Ishikawa (cell line): ENCODE measurements at regions not wholly inside any gene's neighbourhood (a gene's known extent, or its start where the extent isn't known, plus 50 kb on each side); places are given as distances from the start of the nearest gene placed in this dataset.

Experiments
- CEBPB ChIP-seq: IDR thresholded peaks from 2 replicates; pipeline ENCODE4 v1.6.1; 2012
- CREB1 ChIP-seq: IDR thresholded peaks from 2 replicates; pipeline ENCODE4 v1.6.1; 2012; ENCODE audit warnings: low read depth
- EGR1 ChIP-seq: IDR thresholded peaks from 2 replicates; pipeline ENCODE4 v1.6.1; 2012
- EP300 ChIP-seq: IDR thresholded peaks from 2 replicates; pipeline ENCODE4 v1.6.1; 2012; ENCODE audit warnings: borderline replicate concordance
- FOXM1 ChIP-seq: IDR thresholded peaks from 2 replicates; pipeline ENCODE4 v1.6.1; 2012; ENCODE audit warnings: low read depth, borderline replicate concordance
- NFIC ChIP-seq: IDR thresholded peaks from 2 replicates; pipeline ENCODE4 v1.6.1; 2012
- RAD21 ChIP-seq: IDR thresholded peaks from 2 replicates; pipeline ENCODE4 v1.6.1; 2012; ENCODE audit warnings: low read depth
- TAF1 ChIP-seq: IDR thresholded peaks from 2 replicates; pipeline ENCODE4 v1.6.1; 2012; ENCODE audit warnings: low read depth, mild to moderate bottlenecking
- TCF12 ChIP-seq: IDR thresholded peaks from 2 replicates; pipeline ENCODE4 v1.6.1; 2012; ENCODE audit warnings: low read depth
- TEAD4 ChIP-seq: IDR thresholded peaks from 2 replicates; pipeline ENCODE4 v1.6.1; 2012
- YY1 ChIP-seq: IDR thresholded peaks from 2 replicates; pipeline ENCODE4 v1.6.1; 2012; ENCODE audit warnings: low read depth
- ZBTB7A ChIP-seq: IDR thresholded peaks from 2 replicates; pipeline ENCODE4 v1.6.1; 2012; ENCODE audit warnings: low read depth
- TF ChIP-seq, protein P1 (sequence below): IDR thresholded peaks from 2 replicates; pipeline ENCODE4 v1.6.1; 2012; ENCODE audit warnings: low read depth, mild to moderate bottlenecking
- TF ChIP-seq, protein P2 (sequence below): IDR thresholded peaks from 2 replicates; pipeline ENCODE4 v1.6.1; 2012
- TF ChIP-seq, protein P3 (sequence below): IDR thresholded peaks from 2 replicates; pipeline ENCODE4 v1.6.1; 2012

DNA sequence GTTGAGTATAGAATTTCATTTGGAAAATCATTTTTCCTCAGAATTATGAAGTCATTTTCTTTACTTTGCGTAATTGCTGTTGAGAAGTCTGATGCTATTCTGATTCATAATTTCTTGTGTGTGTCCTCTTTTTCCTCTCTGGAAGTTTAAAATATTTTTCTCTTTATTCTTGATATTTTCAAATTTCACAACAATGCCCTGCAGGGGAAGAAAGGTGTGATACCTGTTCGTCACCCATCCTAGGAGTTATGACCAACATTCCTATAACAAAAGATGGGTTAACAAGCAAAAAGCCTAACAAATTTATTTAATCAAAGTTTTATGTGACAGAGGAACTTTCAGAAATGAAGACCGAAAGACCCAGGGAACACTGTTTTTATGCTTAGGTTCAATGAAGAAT lies 171.5 kb upstream of the AKIRIN2 start:
- TF ChIP-seq EP300 = no peak
- TF ChIP-seq, protein P1, sequence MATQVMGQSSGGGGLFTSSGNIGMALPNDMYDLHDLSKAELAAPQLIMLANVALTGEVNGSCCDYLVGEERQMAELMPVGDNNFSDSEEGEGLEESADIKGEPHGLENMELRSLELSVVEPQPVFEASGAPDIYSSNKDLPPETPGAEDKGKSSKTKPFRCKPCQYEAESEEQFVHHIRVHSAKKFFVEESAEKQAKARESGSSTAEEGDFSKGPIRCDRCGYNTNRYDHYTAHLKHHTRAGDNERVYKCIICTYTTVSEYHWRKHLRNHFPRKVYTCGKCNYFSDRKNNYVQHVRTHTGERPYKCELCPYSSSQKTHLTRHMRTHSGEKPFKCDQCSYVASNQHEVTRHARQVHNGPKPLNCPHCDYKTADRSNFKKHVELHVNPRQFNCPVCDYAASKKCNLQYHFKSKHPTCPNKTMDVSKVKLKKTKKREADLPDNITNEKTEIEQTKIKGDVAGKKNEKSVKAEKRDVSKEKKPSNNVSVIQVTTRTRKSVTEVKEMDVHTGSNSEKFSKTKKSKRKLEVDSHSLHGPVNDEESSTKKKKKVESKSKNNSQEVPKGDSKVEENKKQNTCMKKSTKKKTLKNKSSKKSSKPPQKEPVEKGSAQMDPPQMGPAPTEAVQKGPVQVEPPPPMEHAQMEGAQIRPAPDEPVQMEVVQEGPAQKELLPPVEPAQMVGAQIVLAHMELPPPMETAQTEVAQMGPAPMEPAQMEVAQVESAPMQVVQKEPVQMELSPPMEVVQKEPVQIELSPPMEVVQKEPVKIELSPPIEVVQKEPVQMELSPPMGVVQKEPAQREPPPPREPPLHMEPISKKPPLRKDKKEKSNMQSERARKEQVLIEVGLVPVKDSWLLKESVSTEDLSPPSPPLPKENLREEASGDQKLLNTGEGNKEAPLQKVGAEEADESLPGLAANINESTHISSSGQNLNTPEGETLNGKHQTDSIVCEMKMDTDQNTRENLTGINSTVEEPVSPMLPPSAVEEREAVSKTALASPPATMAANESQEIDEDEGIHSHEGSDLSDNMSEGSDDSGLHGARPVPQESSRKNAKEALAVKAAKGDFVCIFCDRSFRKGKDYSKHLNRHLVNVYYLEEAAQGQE = no peak
- TF ChIP-seq, protein P2, sequence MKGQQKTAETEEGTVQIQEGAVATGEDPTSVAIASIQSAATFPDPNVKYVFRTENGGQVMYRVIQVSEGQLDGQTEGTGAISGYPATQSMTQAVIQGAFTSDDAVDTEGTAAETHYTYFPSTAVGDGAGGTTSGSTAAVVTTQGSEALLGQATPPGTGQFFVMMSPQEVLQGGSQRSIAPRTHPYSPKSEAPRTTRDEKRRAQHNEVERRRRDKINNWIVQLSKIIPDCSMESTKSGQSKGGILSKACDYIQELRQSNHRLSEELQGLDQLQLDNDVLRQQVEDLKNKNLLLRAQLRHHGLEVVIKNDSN = no peak
- no peak for TF ChIP-seq CREB1
- TF ChIP-seq CEBPB = no peak
- no peak for TF ChIP-seq YY1
- TF ChIP-seq TCF12 = no peak
- TF ChIP-seq RAD21 = no peak
- no peak for TF ChIP-seq TAF1
- TF ChIP-seq ZBTB7A = no peak
- TF ChIP-seq EGR1 = no peak
- TF ChIP-seq, protein P3, sequence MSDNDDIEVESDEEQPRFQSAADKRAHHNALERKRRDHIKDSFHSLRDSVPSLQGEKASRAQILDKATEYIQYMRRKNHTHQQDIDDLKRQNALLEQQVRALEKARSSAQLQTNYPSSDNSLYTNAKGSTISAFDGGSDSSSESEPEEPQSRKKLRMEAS = no peak
- TF ChIP-seq TEAD4 = no peak
- no peak for TF ChIP-seq FOXM1
- TF ChIP-seq NFIC = no peak

DNA sequence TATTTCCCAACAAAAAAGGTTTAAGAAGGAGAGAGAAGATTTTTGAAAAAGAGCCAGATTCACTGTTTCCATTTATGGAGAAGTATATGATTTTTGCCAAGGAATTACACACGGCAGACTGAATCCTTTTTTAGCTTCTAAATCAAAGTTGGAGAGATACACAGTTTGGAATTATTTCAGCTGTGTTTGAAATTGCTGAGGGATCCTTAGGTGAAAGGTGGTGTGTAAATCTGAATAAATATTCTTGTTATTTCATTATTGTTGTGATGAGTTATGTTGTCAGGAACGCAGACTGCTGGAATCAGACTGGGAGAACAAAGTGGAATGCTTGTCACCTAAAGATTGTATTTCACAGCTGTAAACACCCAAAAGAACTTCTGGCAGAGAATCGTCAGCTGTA lies 168.5 kb upstream of the AKIRIN2 start:
- no peak for TF ChIP-seq EP300
- TF ChIP-seq YY1 = no peak
- TF ChIP-seq RAD21 = no peak
- no peak for TF ChIP-seq TEAD4
- TF ChIP-seq ZBTB7A = no peak
- no peak for TF ChIP-seq TCF12
- TF ChIP-seq NFIC = no peak
- TF ChIP-seq, protein P1 = no peak
- TF ChIP-seq FOXM1 = no peak
- no peak for TF ChIP-seq EGR1
- TF ChIP-seq, protein P3 = no peak
- no peak for TF ChIP-seq CEBPB
- TF ChIP-seq, protein P2 = no peak
- no peak for TF ChIP-seq CREB1
- TF ChIP-seq TAF1 = no peak

DNA sequence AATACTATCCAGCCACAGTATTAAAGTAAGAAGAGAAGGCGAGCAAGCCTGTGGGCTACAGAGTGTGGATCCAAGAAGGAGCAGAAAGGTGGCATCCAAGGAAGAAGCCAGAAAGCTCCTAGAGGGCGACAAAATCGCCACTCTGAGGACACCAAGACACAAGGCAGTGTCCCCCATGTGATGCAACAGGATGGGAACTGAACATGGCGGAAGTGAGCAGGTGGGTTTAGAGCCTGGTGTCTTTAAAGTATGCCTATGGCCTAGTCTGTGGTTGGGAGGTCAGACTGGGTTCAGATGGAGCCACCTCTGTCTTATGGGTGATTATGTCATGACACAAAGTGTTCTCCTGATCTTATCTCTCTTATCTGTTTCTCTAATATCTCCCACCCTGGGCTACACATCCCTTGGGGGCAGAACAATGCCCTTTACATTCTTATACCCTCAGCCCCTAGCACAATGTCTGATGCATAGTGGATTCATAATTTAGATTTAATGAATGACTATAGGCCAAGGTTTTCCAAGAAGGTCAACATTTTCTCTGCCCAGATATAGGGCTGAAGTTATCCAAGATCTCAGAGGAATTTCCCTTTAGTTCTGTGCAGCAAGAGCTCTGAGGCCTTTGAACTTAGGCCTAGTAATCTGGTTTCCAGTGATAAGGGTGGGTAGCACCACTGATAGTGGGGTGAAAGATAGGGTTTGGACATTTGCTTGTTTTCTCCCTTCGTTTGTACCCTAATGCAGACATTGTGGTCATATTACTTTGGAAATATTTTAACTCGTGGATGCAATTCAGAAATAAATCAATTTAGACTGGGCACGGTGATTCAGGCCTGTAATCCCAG lies 167.3 kb upstream of the AKIRIN2 start:
- TF ChIP-seq TCF12 = no peak
- TF ChIP-seq TEAD4 = no peak

DNA sequence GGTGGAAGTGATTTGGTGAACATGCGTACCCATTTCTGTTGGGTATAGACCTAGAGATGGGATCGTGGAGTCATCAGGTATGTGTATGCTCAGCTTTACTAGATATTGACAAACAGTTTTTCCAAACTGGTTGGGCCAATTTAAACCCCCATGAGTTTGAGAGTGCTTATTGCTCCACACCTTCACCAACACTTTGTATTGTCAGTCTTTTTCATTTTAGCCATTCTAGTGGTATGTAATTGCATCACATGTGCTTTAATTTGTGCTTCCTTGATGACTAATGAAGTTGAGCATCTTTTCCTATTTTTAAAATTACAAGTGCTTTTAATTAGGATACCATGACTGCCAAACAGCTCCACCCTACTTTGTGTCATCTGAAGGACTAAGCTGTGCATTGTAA lies 158.9 kb upstream of the AKIRIN2 start:
- TF ChIP-seq CEBPB = no peak

DNA sequence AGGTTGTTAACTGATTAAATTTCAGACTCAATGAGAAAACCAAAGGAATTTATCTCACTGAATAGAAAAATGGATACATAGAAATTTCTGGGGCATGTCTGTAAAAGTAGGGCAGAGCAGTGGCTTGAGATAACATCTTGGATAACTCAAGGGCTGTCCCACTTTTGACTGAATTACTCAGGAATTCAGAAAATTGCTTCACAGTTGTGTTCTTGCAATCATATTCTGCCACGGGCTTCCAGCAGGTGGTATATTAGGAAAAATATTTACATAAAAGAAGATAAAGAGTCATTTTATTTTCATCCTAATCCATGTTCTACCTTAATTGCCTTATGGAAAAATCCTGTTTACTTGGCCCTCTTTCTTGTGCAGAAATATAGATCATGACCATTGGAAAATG lies 156.4 kb upstream of the AKIRIN2 start:
- TF ChIP-seq TAF1 (no peak), ZBTB7A (no peak), YY1 (no peak), TEAD4 (no peak)
- TF ChIP-seq, protein P3 = no peak
- TF ChIP-seq, protein P2 = no peak

DNA sequence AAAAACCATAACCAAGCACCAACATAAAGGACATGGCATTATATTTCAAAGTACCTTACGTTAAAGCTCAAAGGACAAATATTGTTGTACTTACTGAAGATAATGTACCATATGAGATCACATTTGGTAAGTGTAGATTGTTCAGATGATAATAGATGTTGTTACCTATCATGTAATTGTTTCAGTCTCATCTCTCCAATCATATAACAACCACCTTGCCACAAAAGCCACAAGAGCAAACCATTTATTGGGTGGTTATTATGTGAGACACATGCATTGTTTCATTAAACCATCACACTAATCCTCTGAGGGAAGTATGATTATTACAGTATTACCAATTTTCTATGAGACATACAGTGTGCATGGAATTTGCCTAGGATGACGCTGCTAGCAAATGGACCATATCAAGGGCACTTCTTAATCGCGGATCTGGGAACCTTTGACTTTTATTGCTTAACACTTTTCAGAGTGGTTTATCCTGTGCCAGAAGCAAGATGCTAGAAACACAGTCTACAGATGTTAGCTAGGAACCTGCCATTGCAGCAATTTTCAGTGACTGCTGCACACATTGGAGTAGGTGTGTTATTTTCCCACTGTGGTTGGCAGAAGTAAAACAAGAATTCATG lies 149.8 kb upstream of the AKIRIN2 start:
- no peak for TF ChIP-seq NFIC
- no peak for TF ChIP-seq EGR1
- TF ChIP-seq, protein P3 = no peak
- no peak for TF ChIP-seq FOXM1
- no peak for TF ChIP-seq ZBTB7A
- TF ChIP-seq TAF1 = no peak
- TF ChIP-seq, protein P1 = no peak
- no peak for TF ChIP-seq CEBPB
